H9 (cell line): ENCODE measurements at regions not wholly inside any gene's neighbourhood (a gene's known extent, or its start where the extent isn't known, plus 50 kb on each side); places are given as distances from the start of the nearest gene placed in this dataset.

Experiments used
- DNase-seq: peaks from one replicate; pipeline ENCODE4 v3.0.0-alpha.2; 2017
- H2AFZ ChIP-seq: one replicate; pipeline ENCODE4 v1.6.1; 2013; ENCODE audit warnings: mild to moderate bottlenecking, low read length, control low read depth, moderate library complexity
- H2AK5ac ChIP-seq: 2 replicates; pipeline ENCODE4 v1.6.1; 2013; ENCODE audit warnings: low read length, control low read depth, mixed read lengths; ENCODE audit not compliant: insufficient read length
- H2BK120ac ChIP-seq: one replicate; pipeline ENCODE4 v1.6.1; 2013; ENCODE audit warnings: low read depth, mild to moderate bottlenecking, low read length, control low read depth, inconsistent platforms; ENCODE audit not compliant: poor library complexity, severe bottlenecking
- H2BK12ac ChIP-seq: 2 replicates; pipeline ENCODE4 v1.6.1; 2013; ENCODE audit warnings: low read length, control low read depth, mixed read lengths, low read depth; ENCODE audit not compliant: insufficient read length
- H2BK15ac ChIP-seq: 2 replicates; pipeline ENCODE4 v1.6.1; 2013; ENCODE audit warnings: low read depth, low read length, control low read depth
- H2BK20ac ChIP-seq: one replicate; pipeline ENCODE4 v1.6.1; 2013; ENCODE audit warnings: low read depth, mild to moderate bottlenecking, low read length, control low read depth, inconsistent platforms; ENCODE audit not compliant: poor library complexity, severe bottlenecking
- H2BK5ac ChIP-seq: 2 replicates; pipeline ENCODE4 v1.6.1; 2013; ENCODE audit warnings: low read length, control low read depth, mixed read lengths; ENCODE audit not compliant: insufficient read length
- H3K14ac ChIP-seq: 2 replicates; pipeline ENCODE4 v1.6.1; 2013; ENCODE audit warnings: low read length, control low read depth; ENCODE audit not compliant: insufficient read depth
- H3K18ac ChIP-seq: 2 replicates; pipeline ENCODE4 v1.6.1; 2013; ENCODE audit warnings: low read depth, mild to moderate bottlenecking, mixed read lengths, low read length, control low read depth; ENCODE audit not compliant: insufficient read length
- H3K23ac ChIP-seq: 2 replicates; pipeline ENCODE4 v1.6.1; 2013; ENCODE audit warnings: low read length, control low read depth, mixed read lengths, low read depth; ENCODE audit not compliant: insufficient read length
- H3K23me2 ChIP-seq: 2 replicates; pipeline ENCODE4 v1.6.1; 2013; ENCODE audit warnings: low read depth, mild to moderate bottlenecking, mixed read lengths, low read length, control low read depth; ENCODE audit not compliant: insufficient read length, poor library complexity, severe bottlenecking
- H3K27ac ChIP-seq: 2 replicates; pipeline ENCODE4 v1.5.1; 2013; ENCODE audit warnings: low read length, control low read depth, mixed read lengths, low read depth; ENCODE audit not compliant: insufficient read length
- H3K27me3 ChIP-seq: 2 replicates; pipeline ENCODE4 v1.6.1; 2013; ENCODE audit warnings: low read length, control low read depth, inconsistent platforms; ENCODE audit not compliant: insufficient read depth
- H3K4ac ChIP-seq: 2 replicates; pipeline ENCODE4 v1.6.1; 2013; ENCODE audit warnings: low read depth, mild to moderate bottlenecking, control low read depth, inconsistent platforms, low read length, moderate library complexity
- H3K4me1 ChIP-seq: 2 replicates; pipeline ENCODE4 v1.6.1; 2013; ENCODE audit warnings: low read length, control low read depth, inconsistent platforms; ENCODE audit not compliant: insufficient read depth
- H3K4me2 ChIP-seq: 2 replicates; pipeline ENCODE4 v1.6.1; 2013; ENCODE audit warnings: low read length, control low read depth, mixed read lengths; ENCODE audit not compliant: insufficient read length, insufficient read depth
- H3K56ac ChIP-seq: 2 replicates; pipeline ENCODE4 v1.6.1; 2013; ENCODE audit warnings: low read depth, mild to moderate bottlenecking, mixed read lengths, low read length, control low read depth; ENCODE audit not compliant: insufficient read length
- H3K79me1 ChIP-seq: 2 replicates; pipeline ENCODE4 v1.6.1; 2013; ENCODE audit warnings: low read depth, mild to moderate bottlenecking, moderate library complexity, low read length, control low read depth, inconsistent platforms; ENCODE audit not compliant: insufficient read depth, poor library complexity, severe bottlenecking
- H3K79me2 ChIP-seq: 2 replicates; pipeline ENCODE4 v1.6.1; 2013; ENCODE audit warnings: low read length, control low read depth, inconsistent platforms; ENCODE audit not compliant: insufficient read depth
- H3K9ac ChIP-seq: 2 replicates; pipeline ENCODE4 v1.6.1; 2013; ENCODE audit warnings: low read length, control low read depth, mixed read lengths; ENCODE audit not compliant: insufficient read length; ENCODE audit errors: extremely low read depth
- H3K9me3 ChIP-seq: one replicate; pipeline ENCODE4 v1.6.1; 2013; ENCODE audit warnings: low read depth, low read length, inconsistent platforms; ENCODE audit not compliant: control insufficient read depth
- H3T11ph ChIP-seq: one replicate; pipeline ENCODE4 v1.6.1; 2013; ENCODE audit warnings: mild to moderate bottlenecking, low read length, control low read depth, inconsistent platforms
- H4K20me1 ChIP-seq: one replicate; pipeline ENCODE4 v1.6.1; 2013; ENCODE audit not compliant: control insufficient read depth, insufficient read length, insufficient read depth
- H4K5ac ChIP-seq: 2 replicates; pipeline ENCODE4 v1.6.1; 2013; ENCODE audit warnings: low read depth, mild to moderate bottlenecking, mixed read lengths, low read length, control low read depth; ENCODE audit not compliant: insufficient read length
- H4K8ac ChIP-seq: replicated peaks from 2 replicates; pipeline ENCODE4 v1.6.1; 2013; ENCODE audit warnings: low read length, control low read depth, mixed read lengths, low read depth; ENCODE audit not compliant: insufficient read length
- H4K91ac ChIP-seq: 2 replicates; pipeline ENCODE4 v1.6.1; 2013; ENCODE audit warnings: low read depth, mild to moderate bottlenecking, moderate library complexity, mixed read lengths, low read length, control low read depth; ENCODE audit not compliant: insufficient read length
- H3K27ac Mint-ChIP-seq, 3 experiments: 2 replicates in 2 of 3; 3 replicates in 1 of 3; pipeline ENCODE4 v1.8.0; 2020 to 2021; ENCODE audit warnings: mixed read lengths in 3 of 3, mild to moderate bottlenecking in 1 of 3, moderate library complexity in 1 of 3
- H3K27me3 Mint-ChIP-seq: 2 replicates; pipeline ENCODE4 v1.8.0; 2021; ENCODE audit warnings: low read depth, mild to moderate bottlenecking, moderate library complexity, mixed read lengths
- H3K36me3 Mint-ChIP-seq, 3 experiments: 2 replicates in 2 of 3; 3 replicates in 1 of 3; pipeline ENCODE4 v1.8.0; 2020 to 2021; ENCODE audit warnings: low read depth in 3 of 3, mixed read lengths in 3 of 3; ENCODE audit not compliant: insufficient read depth in 1 of 3
- H3K4me1 Mint-ChIP-seq, 2 experiments: 2 replicates each; pipeline ENCODE4 v1.8.0; 2020; ENCODE audit warnings: mixed read lengths in 2 of 2
- H3K4me3 Mint-ChIP-seq, 2 experiments: 2 replicates in 1 of 2; 3 replicates in 1 of 2; pipeline ENCODE4 v1.8.0; 2020 to 2021; ENCODE audit warnings: mild to moderate bottlenecking in 2 of 2, mixed read lengths in 2 of 2, moderate library complexity in 1 of 2
- H3K9me3 Mint-ChIP-seq, 2 experiments: 2 replicates in 1 of 2; 3 replicates in 1 of 2; pipeline ENCODE4 v1.8.0; 2020; ENCODE audit warnings: mild to moderate bottlenecking in 2 of 2, mixed read lengths in 2 of 2, moderate library complexity in 1 of 2
- TF ChIP-seq, protein P1 (sequence below): fragments of 200-600 bp; sonication (generic); conservative IDR thresholded peaks from 3 replicates; pipeline ENCODE4 v1.8.0; 2021; ENCODE audit warnings: antibody characterized with exemption, mild to moderate bottlenecking

DNA sequence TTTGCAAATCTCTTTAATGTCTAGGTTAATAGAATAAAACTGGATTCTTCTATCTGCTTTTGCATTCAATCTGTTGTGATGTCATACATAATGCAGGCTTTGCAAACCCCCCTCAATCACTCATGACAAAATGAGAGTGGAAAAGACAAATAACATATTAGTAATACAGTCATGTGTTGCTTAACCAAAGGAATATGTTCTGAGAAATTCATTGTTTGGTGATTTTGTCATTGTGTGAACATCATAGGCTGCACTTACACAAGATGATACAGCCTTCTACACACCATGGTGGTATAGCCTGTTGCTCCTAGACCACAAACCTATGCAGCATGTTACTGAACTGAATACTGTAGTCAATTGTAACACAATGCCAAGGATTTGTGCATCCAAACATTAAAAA is 87.3 kb upstream of the SEC61G start:
- H3K27ac ChIP-seq, result no peak overlapping the region
- H2BK20ac ChIP-seq, result no peak overlapping the region
- no peak overlapping the region for H3T11ph ChIP-seq
- H3K9me3 Mint-ChIP-seq, result peaks cover 18 to 20% of the 10 kb centered on the region in 2 experiments
- no peak overlapping the region for H4K5ac ChIP-seq
- H3K56ac ChIP-seq, result no peak overlapping the region
- no peak overlapping the region for H2BK15ac ChIP-seq
- H3K79me2 ChIP-seq, result no peaks in the 10 kb centered on the region
- H3K18ac ChIP-seq, result no peak overlapping the region
- H3K4me3 Mint-ChIP-seq, result no peak overlapping the region
- no peak overlapping the region for H2BK12ac ChIP-seq
- H3K23me2 ChIP-seq, result no peaks in the 10 kb centered on the region
- H4K91ac ChIP-seq, result no peak overlapping the region
- no peak for DNase-seq
- H3K36me3 Mint-ChIP-seq, result peaks cover 0 to 8% (median 4%) of the 10 kb centered on the region in 3 experiments; a peak in 4 of 7 replicates
- H2BK5ac ChIP-seq, result no peak overlapping the region
- no peaks in the 10 kb centered on the region for H3K4me1 ChIP-seq
- no peaks in the 10 kb centered on the region for H3K79me1 ChIP-seq
- TF ChIP-seq, protein P1, sequence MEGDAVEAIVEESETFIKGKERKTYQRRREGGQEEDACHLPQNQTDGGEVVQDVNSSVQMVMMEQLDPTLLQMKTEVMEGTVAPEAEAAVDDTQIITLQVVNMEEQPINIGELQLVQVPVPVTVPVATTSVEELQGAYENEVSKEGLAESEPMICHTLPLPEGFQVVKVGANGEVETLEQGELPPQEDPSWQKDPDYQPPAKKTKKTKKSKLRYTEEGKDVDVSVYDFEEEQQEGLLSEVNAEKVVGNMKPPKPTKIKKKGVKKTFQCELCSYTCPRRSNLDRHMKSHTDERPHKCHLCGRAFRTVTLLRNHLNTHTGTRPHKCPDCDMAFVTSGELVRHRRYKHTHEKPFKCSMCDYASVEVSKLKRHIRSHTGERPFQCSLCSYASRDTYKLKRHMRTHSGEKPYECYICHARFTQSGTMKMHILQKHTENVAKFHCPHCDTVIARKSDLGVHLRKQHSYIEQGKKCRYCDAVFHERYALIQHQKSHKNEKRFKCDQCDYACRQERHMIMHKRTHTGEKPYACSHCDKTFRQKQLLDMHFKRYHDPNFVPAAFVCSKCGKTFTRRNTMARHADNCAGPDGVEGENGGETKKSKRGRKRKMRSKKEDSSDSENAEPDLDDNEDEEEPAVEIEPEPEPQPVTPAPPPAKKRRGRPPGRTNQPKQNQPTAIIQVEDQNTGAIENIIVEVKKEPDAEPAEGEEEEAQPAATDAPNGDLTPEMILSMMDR, result no peak
- no peaks in the 10 kb centered on the region for H3K27me3 ChIP-seq
- no peak overlapping the region for H3K14ac ChIP-seq
- H3K4ac ChIP-seq, result no peak overlapping the region
- H2BK120ac ChIP-seq, result no peak overlapping the region
- H4K8ac ChIP-seq, result no peak overlapping the region
- no peak overlapping the region for H3K9ac ChIP-seq
- no peak overlapping the region for H2AK5ac ChIP-seq
- no peaks in the 10 kb centered on the region for H3K27me3 Mint-ChIP-seq
- no peak overlapping the region for H3K23ac ChIP-seq
- H3K4me2 ChIP-seq, result no peak overlapping the region
- H4K20me1 ChIP-seq, result no peaks in the 10 kb centered on the region
- H2AFZ ChIP-seq, result no peak overlapping the region
- no peak overlapping the region for H3K27ac Mint-ChIP-seq
- H3K4me1 Mint-ChIP-seq, result peaks cover 5% of the 10 kb centered on the region in 2 experiments; a peak in 2 of 4 replicates
- no peaks in the 10 kb centered on the region for H3K9me3 ChIP-seq
